ENCODE measurements at regions not wholly inside any gene's neighbourhood (a gene's known extent, or its start where the extent isn't known, plus 50 kb on each side); places are given as distances from the start of the nearest gene placed in this dataset.

- no peak for DNase-seq (ENCODE audit: low read depth in 2 of 3, low spot score in 2 of 3)
These were observed 121.3 kb downstream of the FAM53A start for GRCh38 chr4:1562771-1563170.

DNA sequence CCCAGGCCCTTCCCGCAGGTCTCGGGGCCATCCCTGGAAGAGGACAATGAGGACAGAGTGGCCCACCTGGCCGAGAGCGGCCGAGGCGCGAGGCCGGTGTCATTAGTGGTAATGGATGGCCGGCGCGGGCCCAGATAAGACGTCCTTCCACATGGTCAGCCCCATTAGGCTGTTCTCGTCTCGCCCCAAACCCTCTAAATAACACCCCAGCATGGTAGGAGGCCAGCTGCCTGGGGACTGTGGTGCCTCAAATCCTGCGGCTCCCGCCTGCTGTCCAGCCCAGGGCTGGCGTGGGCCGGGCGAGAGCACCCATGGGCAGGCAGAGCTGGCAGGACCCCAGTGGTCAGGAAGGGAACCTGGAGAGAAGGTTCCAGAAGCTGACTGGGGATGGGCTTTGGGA lies 121.7 kb downstream of the FAM53A start:
- DNase-seq (ENCODE audit: low read depth in 2 of 3, low spot score in 2 of 3) = no peak

DNA sequence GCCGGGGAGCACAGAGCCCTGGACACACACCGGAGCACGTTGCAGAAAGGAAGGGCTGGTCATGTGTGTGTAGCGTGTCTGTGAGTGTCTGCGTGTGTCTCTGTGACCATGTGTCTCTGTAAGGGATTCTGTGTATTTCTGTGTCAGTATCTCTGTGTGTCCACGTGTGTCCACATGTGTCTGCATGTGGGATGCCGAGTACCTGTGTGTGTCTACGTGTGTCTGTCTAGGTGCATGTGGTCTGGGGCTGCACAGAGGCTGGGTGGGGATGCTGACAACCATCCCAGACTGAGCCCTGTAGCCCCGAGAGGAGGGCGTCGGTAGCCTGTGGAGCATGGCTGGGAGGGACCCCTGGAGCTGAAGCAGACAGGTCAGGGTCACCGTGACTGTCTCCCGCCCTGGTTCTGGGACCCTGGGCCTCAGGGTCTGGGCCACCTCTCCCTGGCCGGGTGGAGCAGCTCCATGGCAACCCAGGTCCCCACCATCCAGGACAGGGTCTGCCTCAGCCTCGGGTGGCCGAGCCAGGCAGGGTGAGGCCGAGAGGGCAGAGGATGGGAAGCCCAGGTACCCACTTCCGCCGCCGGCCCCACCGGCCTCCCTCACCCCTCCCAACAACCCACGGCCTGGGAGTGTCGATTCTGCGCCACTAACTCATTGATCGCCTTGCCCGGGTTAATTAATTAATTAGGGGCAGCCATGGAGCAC lies 122.7 kb downstream of the FAM53A start:
- DNase-seq (ENCODE audit: low read depth in 2 of 3, low spot score in 2 of 3) = no peak

DNA sequence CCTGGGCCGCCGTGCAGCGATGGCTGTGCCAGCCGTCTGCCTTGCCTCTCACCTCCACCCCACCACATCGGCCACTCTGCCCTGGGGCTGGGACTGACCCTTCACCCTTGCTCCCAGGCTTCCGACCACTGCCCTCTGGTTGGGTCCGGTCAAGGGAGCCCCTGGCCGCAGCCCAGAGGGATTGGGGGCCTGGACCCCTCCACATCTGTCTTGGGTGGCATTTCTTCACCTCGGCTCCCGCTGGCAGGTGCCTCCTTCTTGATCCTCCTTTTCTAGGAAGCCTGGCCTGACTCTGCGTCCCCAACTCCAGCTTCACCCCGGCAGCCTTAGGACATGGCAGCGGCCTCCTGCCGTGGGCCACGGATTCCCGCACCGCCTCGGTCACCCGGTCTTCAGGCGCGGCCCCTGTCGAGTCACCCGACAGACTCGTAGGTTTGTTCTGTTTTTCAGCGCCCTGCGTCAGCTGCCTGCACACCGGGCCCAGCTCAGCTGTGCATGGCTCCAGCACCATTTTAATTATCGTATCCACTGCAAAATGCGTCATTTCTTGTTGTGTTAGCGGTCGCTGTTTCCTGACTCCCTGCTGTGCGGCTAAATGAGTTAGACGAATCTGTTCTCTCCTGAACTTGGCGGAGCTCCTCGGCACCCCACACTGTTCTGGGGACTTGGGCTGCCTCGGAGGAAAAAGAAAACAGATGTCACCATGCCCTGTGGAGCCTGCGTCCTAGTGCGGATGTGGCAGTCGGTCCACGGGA lies 124.0 kb downstream of the FAM53A start:
- no peak for DNase-seq (ENCODE audit: low read depth in 2 of 3, low spot score in 2 of 3)

DNA sequence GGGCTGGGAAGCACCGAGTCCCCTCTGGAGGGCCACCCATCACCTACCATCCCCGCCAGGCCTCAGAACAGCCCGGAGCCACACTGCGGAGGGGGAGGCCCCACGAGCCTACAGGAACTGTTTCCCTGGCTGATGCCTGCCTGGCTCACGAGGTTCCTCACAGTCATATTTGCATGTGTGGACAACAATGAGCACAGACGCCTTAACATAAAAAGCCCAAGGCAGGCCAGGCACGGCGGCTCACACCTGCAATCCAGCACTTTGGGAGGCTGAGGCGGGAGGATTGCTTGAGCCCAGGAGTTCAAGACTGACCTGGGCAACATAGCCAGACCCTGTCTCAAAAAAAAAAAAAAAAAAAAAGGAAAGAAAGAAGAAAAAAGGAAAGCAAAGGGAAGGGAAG lies 125.9 kb downstream of the FAM53A start:
- DNase-seq (ENCODE audit: low read depth in 2 of 3, low spot score in 2 of 3) = no peak

DNA sequence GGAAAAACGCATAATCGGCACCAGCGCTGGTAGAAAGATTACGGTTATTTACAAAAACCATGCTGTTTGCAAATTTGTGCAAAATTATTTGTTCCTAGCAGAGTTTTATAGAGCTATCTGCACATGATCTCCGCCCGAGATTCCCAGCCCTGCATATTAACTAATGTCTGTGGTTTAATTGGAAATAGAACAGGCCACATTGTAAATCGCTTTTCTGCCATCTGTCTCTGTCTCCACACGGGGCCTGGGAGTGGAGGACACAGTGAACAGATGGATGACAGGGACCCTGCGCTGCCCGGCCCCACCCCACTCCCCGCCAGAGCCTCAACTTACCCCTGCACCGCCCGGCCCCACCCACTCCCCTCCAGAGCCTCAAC lies 126.9 kb downstream of the FAM53A start:
- DNase-seq (ENCODE audit: low read depth in 2 of 3, low spot score in 2 of 3) = no peak

- DNase-seq (ENCODE audit: low read depth in 2 of 3, low spot score in 2 of 3) = no peak
These were observed 127.4 kb downstream of the FAM53A start for GRCh38 chr4:1556541-1557220.

- no peak for DNase-seq (ENCODE audit: low read depth in 2 of 3, low spot score in 2 of 3)
These were observed 129.2 kb downstream of the FAM53A start for GRCh38 chr4:1554876-1555265.

- DNase-seq (ENCODE audit: low read depth in 2 of 3, low spot score in 2 of 3) = no peak
These were observed 129.8 kb downstream of the FAM53A start for GRCh38 chr4:1554246-1554875.

DNA sequence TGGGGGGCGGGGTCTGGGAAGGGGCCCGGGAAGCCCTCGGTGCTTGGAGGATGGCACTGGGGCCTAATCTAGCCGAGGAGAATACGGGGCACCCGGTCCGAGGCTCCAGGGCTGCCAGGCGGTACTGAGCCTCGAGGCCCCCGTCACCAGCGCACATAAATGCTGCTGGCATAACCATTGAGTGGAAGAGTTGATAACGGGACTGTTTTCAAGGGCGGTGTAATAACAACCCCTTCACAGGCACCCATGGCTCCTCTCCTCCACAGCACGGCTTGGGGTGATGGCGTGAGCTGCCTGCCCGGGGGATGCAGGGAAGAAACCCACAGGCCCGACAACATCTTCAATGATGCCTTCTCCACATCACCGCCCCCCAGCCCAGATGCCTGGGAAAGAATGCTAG lies 130.7 kb downstream of the FAM53A start:
- no peak for DNase-seq (ENCODE audit: low read depth in 2 of 3, low spot score in 2 of 3)

- DNase-seq (ENCODE audit: low read depth in 2 of 3, low spot score in 2 of 3) = no peak
These were observed 131.7 kb downstream of the FAM53A start for GRCh38 chr4:1552451-1552850.

GRCh38 chr4:1551211-1551610 lies 132.9 kb downstream of the FAM53A start:
- DNase-seq (ENCODE audit: low read depth in 2 of 3, low spot score in 2 of 3) = no peak

DNA sequence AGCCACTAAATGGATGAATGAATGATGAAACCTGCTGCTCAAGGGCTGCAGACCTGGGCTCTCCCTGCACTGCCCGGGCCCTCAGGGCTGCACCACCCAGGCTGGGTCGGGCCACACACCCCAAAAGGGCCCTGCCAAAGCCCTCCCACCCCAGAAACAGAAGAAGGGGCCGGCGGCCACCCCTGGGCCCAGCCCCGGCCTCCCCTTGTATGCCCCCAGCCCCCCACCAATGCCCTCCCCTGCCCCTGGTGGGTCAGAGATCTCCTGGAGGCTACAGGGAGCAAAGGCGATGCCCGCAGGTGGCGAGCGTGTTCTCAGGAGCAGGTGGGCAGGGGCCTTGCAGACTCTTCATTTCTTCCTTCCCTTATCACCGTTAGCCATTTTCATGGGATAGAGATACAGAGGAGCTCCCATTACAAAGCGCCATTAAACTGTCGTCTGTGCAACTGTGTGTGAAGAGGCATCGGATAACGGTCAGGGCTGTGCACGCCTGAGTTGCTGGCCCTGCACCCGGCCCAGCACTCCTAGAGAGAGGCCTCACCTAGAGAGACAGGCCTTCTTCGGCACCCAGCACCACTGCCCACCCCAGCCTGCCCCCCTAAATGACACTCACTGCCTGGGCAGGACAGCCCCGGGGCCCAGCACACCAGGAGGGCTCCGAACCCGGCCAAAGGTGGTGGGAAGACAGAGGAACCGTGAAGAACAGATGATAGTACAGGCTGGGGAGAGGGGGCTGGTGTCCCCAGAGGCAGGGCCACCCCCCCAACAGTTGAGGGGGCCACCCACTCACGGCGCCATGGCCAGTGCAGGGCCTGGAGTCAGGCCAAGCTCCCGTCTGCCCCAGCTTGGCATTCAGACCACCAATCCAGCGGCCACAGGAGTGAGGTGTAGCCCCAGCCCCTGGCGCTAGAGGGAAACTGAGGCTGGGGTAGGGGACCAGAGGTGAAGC lies 133.7 kb downstream of the FAM53A start:
- no peak for DNase-seq (ENCODE audit: low read depth in 2 of 3, low spot score in 2 of 3)

GRCh38 chr4:1549638-1550035 lies 134.5 kb downstream of the FAM53A start:
- no peak for DNase-seq (ENCODE audit: low read depth in 2 of 3, low spot score in 2 of 3)

- DNase-seq (ENCODE audit: low read depth in 2 of 3, low spot score in 2 of 3) = peak; percentile 25 to 43 (median 26)
These were observed 135.1 kb downstream of the FAM53A start for GRCh38 chr4:1548827-1549637.

- no peak for DNase-seq (ENCODE audit: low read depth in 2 of 3, low spot score in 2 of 3)
These were observed 136.0 kb downstream of the FAM53A start for GRCh38 chr4:1547856-1548826.

GRCh38 chr4:1547131-1547855 lies 136.8 kb downstream of the FAM53A start:
- no peak for DNase-seq (ENCODE audit: low read depth in 2 of 3, low spot score in 2 of 3)

DNA sequence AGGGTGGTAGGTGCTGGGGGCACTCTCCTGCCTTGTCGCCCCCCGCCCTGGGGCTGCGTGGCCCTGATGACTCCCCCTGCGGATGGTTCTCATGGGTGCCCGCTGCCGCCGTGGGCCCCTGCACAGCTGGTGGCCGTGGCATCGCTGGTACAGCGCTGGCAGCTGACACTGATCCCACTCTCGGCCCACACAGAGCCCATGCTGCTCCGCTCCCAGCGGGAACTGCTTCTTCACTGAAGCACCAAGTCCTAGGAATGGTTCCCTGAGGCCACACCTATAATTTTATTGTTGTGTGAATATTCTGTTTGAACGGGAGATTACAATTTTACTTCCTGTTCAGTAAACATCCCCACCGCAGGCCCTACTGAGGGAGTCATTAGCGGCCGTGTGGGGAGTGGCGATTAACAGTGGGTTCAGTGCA lies 138.6 kb upstream of the NKX1-1 start:
- peak in 2 of 3 donors; percentile 36 to 44 for DNase-seq (ENCODE audit: low read depth in 2 of 3, low spot score in 2 of 3)

Measured in hematopoietic multipotent progenitor cell (in vitro differentiated cells).